ENCODE measurements at regions not wholly inside any gene's neighbourhood (a gene's known extent, or its start where the extent isn't known, plus 50 kb on each side); places are given as distances from the start of the nearest gene placed in this dataset.

DNA sequence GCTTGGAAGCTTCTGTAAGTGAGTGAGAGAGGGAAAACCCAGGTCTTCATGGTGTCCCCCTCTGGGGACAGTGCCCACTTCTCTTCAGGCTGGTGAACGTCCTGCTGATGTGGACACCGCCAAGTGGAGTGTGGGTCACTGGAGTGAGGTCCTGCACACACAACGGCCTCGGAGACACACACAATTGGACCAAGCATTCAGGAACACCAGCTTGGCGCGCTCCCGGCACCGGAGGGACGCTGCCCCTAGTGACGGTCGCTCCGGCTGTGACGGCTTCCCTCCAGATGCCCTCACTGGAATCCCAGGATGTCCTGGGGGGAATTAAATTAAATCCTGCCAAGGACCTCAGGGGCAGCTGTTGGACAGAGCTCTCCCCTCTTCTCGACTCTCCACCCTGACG lies 123.1 kb downstream of the ZNF664 start:
- DNase-seq, result no peak

DNA sequence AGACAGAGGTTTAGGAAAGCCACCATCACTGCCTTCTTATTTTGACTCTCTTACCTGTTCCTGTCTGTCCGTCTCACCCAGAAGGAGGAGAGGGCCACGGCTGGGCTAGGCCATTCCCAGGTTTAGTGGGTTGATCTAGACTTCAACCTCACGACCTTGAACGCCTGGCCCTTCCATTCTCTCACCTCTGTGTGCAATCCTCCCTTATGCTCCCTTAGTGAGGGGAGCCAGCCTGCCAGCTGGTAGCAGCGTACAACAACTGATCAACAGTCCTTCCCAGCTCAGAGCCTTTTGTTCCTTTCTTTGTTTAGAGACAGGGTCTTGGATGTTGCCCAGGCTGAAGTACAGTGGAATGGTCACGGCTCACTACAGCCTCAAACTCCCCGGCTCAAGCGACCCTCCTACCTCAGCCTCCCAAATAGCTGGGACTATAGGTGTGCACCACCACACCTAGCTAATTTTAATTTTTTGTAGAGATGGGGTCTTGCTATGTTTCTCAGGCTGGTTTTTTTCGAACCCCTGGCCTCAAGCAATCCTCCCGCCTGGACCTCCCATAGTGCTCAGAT lies 123.9 kb downstream of the ZNF664 start:
- no peak for DNase-seq

DNA sequence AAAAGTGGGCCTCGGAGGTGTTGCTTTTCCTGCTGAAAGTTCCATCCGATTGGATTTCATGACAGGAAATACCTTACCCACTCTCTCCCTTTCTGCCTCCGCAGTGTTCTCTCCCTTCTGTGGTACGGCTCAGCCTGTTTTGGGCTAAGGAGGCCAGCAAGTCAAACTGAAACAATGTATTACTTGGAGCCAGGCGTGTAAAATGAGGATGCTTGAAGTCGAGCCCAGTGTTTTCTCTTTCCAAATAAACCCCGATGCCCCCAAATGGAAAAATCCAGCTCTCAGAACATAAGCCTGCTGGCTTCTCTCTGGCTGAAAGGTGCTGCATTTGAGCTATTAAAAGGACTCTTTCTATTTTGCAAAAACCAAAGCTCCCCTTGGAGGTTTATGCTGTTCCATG lies 124.7 kb downstream of the ZNF664 start:
- peak in 1 of 58 donors; percentile 3 for DNase-seq

DNA sequence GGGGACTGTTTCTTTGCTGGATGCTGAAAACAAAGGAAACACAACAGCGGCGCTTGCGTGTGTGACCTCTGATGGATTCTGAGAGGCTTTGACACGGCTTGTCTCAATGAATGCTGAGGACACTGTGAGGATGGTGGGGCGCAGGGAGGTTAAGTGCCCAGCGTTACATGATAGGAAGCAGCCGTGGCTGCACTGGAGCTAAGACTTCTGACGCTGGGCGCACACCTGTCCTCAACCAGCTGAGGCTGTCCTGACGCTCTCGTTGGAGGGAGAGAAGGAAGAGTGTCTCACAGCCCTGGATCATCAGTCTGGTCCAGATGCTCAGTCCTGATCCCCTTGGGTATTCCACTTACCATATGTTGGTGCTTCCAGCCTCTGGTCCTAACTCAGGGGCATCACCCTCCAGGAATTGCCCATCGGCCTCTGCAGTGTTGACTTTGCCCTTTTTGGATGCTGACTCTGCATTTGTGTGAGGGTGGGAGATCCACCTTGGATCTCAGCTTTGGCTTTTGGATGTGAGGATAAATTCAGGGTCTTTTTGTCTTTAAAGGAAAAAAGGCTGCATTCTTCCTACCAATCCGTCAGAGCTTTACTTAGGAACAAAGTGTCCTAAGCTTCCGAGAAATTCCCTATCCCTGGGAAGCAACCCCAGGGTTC lies 125.2 kb downstream of the ZNF664 start:
- DNase-seq, result peak in 4 of 58 donors; percentile 4 to 19 (median 4)

DNA sequence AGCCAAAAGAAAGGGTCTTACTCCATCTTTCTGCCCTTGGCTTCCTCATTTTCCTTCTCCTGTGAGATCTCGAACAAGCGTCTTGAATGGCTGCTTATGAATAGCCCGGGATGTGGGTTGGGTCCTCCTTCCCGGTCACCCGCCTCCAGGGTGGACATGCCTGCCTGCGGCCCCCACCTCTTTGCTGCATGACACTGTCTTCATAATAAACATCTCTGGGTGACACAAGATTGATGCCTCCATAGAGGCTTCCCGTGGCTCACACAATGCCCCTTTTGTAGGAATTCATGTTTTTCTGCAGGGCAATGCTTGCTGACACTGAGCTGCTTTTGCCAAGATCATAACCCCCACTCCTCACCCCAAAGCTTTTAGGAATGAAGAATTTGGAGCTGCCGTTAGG lies 125.9 kb downstream of the ZNF664 start:
- peak in 27 of 58 donors; percentile 1 to 59 (median 21) for DNase-seq

DNA sequence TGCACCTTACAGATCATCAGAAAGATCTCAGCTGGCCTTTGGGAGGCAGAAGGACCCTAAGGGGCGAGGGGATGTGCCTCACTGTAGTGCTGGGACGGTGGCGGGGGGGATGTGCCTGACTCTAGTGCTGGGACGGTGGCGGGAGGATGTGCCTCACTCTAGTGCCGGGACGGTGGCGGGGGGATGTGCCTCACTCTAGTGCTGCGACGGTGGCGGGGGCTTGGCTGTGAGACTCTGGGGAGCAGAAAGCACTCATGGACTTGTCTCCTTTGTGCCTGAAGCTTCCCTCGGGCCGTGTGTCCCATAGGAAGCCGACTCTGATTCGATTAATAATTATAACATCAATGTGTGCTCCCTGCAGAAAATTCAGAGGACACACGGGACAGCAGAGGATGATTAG lies 126.6 kb downstream of the ZNF664 start:
- no peak for DNase-seq

DNA sequence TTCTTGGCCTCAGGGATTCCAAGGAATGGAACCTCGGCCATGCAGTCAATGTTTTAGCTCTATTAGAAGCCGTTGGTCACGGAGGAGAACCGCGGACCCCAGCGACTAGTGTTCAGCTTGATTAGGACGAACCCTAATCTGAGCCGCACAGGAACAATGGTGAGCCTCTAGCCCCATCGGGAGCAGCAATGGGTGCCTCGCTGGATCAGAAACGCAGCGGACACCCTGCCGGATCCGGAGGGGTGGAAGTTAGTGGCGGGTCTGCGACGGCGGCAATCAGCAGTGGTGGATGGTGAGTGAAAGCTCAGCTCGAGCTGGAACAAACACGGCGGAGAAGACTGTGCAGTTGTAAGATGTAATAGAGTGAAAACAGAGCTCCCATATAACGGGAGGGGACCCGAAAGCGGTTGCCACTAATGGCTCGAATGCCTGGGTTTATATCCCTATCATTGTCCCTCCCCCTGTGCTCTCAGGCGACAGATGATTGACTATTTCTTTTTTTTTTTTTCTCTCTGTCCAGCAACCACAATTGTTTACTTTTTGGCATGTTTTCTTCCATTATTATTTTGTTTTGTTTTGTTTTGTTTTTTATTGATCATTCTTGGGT lies 127.7 kb downstream of the ZNF664 start:
- no peak for DNase-seq

DNA sequence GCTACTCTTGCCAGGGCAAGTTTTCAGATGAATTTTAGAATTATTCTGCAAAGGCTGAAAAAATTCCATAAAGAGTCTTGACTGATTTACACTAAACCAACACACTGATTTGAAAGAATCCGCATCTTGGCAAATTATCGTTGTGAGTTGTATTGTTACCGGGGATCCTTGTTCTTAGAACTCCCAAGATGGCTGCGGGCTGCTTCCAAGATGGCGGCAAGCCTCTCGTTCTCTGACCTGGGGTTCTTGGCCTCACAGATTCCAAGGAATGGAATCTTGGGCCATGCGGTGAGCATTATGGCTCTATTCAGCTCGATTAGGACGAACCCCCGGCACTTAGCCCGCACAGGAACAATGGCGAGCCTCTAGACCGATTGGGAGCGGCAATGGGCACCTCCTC lies 132.5 kb downstream of the ZNF664 start:
- DNase-seq, result no peak

DNA sequence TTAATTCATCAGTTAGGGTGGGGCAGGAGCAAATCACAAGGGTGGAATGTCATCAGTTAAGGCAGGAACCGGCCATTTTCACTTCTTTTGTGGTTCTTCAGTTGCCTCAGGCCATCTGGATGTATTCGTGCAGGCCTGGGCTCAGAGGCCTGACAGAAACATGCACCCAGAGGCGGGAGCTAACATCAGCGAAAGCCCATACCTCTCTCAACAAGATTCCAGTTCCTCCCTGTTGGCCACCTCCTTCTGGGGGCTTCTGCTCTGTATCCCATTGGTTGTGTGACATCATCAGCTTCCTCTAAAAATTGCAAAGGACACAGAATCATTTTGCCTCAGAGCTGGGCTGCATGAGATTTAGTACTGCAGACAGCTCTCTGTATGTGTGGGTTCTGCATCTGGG lies 134.3 kb downstream of the ZNF664 start:
- DNase-seq, result peak in 5 of 58 donors; percentile 12 to 46 (median 19)

DNA sequence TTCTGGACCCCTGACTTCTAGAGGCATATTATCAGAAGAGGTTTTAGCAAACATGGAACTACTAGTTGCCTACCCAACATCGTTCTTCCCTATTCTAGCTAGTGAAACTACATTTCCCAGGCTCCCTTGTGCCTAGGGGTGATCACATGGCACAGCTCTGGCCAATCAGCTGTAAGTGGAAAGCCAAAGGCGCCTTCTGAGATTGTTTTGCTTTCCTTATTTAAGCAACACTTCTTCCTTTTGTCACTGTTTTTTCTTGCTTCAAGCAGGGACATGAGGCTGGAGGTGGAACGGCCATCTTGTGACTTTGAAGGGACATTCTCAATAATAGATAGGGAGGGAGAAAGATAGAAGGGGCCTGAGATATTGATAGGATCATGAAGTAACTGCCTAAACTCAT lies 136.7 kb downstream of the ZNF664 start:
- no peak for DNase-seq

DNA sequence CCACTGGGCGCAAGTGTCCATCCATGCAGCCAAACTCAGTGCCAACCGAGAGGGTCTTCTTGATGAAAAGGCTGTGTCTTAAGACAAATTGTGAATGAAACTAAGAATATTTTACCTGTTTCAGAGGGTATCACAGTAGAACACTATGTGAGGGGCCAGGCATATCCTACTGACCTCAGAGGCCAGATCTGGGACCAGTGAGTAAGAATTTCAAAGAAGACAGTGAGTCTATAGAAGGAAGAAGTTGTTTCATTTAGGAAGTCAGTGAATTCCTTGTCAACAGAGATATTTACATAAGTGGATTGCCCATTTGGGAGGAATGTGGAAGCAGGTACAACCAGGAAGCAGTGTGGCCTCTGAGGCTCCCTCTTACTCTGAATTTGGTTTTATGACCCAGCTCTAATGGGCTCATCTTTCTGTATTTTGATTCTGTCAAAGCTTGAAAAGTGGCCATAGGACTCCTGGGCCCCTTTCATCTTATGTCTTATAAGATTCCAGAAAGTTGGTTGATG lies 137.4 kb downstream of the ZNF664 start:
- no peak for DNase-seq

DNA sequence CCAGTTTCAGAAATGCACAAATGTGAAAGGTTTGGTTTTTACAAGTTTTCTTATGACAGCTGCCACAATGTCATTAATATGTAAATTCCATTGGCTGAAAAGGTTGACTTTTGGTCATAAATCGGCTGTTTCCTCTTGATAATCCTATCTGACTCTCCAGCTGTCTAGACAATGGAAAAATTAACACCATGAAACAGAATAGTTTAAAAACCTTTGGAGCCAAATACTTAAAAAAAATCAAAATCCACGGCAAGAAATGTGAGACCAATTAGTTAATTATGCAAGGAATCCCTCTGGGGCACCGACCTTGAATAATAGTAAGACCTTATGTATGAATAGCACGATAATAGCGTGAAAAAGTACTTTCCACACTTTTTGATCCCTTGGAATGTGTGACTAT lies 138.0 kb downstream of the ZNF664 start:
- DNase-seq, result no peak

DNA sequence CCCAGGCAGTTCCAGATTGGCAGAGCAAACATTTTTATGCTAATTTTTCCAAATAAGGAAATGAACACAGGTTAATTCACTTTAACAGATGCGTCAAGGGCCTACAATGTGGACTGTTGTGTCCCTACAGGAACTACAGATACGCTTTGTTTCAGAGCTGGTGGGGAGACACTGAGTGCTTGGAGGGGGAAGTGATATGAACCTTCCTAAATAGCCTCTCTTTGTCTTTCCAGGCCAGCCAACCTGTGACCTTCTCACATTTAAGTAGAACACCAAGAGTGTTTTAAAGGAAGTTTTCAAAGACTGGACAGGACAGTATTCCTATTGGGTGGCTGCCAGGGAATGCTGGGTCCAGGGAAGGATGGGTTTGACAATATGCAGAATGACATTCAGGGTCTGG lies 141.3 kb downstream of the ZNF664 start:
- no peak for DNase-seq

DNA sequence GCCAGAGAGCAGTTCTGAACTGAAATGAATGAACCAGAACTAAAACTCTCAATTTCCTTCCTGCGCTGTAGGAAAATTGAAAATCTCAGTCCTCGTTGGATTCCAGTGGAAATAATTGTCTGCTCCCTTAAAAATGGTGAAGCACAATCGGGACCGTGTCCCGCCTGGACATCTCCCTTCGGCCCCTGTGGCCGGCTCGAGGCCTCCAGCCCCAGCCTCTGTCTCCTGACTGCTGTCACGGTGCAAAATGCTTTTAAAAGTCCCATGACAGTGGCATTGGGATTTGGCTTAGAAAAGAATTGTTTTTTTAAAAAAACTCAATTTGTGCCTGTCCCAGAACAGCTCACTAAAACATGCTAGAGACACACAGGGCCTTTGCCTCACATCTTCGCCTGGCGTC lies 142.5 kb downstream of the ZNF664 start:
- no peak for DNase-seq

DNA sequence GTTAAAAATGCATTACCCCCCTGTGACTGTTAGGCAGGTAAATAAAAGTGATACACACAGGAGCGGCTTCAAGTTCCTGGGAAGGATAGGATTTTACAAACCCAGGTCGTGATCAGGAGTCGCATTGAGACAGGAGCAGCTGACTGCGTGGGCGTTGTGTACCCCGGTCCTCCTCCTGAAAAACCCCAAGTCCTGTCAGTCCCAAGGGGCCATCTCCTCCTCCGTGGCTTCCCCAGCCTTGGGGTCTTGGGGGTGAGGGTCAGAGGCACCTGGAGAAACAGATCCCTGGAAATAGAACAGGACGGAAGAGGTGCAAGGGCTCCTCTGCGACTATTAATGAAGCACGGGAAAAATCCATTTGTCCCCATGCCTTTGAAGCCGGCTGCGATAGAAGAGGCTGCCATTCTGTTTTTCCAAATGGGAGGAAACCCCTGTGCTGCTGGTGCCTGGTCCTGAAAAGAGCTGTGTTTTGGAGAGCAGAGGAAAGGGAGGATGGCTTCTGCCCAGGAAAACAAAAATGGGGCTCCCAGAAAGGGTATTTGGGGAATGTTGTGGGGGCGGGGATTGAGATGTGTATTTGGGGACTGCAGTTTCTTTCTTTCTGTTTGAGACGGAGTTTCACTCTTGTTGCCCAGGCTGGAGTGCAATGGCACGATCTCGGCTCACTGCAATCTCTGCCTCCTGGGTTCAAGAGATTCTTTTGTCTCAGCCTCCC lies 143.1 kb downstream of the ZNF664 start:
- DNase-seq, result no peak

DNA sequence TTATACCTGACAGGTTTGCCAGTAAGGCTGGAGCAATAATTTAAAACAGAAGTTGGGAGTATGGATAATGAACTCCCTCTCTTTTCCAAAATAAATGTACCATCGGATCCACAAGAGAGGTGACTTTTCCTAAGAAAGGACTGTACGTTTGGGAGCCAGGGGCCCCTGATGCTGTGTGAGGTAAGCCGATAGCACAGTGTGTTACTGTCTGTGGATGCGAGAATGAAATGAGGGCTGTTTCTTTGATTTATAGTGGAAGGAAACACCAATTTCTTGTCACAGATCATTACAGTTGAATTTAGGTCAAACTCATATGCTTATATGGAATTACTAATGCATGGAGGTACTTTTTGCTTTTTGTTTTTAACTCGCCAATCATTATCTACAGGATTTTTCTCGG lies 147.7 kb downstream of the ZNF664 start:
- no peak for DNase-seq

DNA sequence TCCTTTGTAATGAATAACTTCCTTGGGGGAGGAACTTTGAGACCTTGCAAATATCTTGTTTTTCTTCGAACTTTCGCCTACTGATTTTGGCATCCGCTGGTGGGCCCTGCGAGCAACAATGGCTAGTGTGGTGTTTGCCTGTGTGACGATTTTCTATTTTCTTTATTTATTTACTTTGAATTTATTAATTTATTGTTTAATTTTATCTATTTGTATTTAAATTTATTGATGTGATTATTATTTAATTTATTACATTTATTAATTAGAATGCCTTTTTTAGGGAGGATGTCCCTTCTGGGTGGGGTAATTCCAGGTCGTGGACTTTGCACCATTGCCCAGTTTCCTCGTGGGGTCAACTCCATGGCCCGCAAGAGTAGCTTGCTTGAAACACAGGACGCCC lies 149.7 kb downstream of the ZNF664 start:
- DNase-seq, result no peak

DNA sequence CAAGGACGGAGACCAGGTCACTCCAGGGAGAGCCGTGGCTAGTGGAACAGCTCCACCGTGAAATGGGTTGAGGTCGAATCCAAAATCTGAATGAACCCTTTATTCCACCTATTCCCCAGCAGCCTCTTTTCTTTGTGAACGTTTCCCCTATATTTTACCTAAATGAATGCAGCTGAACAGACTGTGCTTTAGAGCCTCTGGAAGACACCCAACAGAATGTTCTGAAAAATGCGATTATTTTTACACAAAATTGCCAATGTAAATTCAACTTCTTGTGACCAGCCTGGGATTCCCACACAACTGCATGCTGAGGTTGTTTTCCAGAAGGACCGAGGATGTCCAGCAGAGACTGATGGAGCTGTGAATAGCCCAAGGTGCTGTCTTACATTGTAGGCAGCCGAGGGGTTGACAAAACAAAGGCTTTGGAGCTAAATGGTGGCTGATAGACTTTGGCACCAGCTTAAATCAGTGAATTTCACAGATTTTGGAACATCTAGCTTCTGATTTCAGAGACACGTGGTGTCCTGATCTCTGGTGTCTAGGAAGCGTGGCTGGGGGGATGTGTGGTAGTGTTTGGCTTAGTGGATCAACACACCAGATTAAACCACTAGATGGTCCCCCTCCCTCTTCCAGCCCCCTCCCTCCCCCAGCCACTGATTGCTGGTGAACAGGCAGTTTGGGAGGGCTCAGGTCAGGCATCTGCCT lies 150.4 kb downstream of the ZNF664 start:
- DNase-seq, result peak in 5 of 58 donors; percentile 5 to 26 (median 8)

DNA sequence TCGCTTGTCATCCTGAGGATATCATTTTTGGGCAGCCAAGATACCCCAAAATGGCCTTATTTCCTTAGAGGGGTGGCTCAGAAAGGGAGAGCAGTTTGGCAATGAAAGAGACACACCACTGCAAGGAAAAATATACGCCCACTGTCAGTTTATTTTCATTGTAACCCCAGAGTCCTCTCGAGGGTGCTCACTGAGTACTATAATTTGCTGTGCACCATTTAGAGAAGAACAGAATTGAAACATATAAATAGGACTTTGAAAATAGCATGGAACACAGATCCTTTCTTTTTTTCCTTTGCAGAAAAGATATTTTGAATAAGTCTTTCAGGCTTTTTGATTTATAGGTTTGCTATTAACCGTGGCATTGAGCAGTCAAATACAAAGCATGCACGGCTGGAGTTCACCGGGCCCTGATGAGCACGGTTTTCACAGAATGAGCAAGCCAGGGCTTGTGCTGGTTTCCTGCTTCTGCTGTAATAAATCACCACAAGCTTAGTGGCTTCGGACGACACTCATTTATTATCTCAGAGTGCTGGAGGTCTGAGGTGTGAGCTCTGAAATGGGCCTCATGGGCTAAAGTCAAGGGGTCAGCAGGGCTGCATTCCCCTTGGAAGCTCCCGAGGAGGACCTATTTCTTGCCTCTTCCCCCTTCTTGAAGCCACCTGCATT lies 152.3 kb downstream of the ZNF664 start:
- no peak for DNase-seq

DNA sequence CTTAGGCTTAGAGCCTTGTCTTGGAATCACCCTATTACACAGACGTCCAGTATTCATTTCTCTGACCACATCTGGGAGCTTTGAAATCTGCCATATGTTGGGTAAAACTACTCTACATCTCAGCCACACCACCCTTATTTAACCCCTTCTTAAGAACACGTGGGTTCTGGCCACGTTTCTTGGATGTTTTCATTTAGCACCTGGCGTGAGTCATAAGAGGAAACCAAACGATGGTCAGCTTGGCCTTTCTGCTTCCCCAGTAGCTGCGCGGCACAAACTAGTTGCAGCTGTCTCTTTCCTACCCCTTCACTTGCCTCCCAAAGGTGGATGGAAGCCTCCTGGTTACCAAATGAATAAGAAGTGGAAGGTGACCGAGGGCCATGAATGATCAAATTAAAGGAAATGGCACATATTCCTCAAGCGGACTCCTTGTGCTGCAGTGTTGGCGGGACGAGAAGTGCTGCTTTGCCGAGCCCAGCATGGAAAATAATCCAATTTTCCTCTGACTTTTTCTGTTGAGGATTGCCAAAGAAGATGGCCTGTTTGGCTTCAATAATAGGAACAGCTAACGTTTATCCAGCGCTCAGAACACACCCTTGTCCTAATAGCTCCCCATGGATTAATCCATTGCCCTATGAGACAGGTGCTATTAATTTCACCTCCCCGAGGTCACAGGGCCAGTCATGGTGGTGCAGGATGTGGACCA lies 154.1 kb downstream of the ZNF664 start:
- DNase-seq, result no peak
